ENCODE measurements at regions not wholly inside any gene's neighbourhood (a gene's known extent, or its start where the extent isn't known, plus 50 kb on each side); places are given as distances from the start of the nearest gene placed in this dataset.

DNA sequence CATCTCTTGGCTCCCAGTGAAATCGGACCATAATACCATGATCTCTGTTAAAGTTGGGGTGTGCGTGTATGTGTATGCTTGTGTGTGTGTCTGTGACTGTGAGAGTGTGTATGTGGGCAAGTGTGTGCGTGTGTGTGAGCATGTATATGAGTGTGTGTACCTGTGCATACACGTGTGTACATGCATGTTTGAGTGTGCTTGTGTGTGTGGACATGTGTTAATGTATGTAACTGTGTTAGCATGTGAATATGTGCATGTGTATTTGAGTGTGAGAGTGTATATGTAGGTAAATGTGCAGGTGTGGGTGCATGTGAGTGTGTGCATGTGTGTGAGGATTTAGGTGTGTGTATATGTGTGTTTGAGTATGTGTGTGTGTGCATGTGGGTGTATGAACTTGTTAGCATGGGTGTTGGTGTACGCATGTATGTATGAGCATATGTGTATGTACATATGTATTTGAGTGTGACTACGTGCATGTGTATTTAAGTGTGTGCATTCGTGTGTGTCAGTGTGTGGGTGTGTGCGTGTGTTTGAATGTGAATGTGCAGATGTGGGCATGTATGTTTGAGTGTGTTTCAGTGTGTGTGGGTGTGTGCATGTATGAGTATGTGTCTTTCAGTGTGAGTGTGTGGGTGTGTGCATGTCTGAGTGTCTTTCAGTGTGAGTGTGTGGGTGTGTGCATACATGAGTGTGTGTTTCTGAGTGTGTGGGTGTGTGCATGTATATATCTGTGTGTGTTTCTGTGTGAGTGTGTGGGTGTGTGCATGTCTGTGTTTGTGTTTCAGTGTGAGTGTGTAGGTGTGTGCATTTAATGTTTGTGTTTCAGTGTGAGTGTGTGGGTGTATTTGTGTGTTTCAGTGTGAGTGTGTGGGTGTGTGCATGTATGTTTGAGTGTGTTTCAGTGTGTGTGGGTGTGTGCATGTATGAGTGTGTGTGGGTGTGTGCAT is 183.2 kb downstream of the SOX9 start:
- DNase-seq: no peak

DNA sequence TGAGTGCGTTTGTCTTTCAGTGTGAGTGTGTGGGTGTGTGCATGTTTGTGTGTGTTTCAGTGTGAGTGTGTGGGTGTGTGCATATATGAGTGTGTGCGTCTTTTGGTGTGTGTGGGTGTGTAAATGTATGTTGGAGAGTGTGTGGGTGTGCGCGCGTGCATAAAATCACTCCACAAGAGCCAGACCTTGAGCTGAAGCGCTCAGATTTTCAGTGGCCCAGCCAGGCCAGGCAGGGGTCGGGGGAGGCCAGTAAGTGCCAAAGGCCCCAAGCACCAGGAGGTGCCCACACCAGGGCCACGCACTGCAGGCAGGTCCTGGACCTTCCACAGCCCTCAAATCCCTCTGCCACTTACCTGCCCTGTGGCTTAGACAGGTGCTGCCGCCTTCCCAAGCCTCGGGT is 184.0 kb downstream of the SOX9 start:
- DNase-seq: no peak

DNA sequence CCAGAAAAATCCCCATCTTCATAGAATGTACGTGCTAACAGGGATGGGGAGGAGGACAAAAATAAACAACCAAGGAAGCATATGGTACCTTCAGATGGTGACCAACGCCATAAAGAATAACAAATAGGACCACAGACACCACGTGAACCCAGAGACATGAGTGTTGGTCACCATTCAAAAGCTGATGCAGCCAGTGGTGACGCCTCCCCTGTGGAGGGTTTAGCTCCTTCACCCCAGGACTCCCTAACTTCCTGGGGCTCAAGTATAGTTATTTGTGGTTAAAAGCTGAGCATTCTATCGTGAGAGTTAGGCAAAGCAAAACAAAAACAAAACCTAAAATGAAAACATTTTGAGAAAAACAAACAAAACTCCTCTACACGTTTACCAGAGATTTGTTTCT is 184.7 kb downstream of the SOX9 start:
- no peak for DNase-seq

- no peak for DNase-seq
Measured at GRCh38 chr17:72306037-72306436, 185.2 kb downstream of the SOX9 start.

DNA sequence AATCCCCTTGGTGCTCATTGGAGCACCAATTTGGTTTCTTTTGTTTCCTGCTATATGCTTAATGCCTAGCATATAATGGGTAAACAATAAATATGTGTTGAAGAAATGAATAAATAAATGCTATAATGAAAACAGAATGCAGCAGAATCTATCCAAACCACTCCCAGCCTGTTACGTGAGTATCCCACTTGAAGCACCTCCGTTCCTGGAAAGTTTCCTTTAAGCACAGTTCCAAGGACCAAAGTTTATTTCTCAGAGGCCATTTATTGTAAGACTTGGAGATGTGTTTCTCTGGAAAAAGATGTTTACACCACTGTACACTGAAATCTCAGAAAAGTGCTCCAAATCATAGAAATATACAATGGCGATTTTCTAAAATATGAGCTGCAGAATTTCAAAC is 187.0 kb downstream of the SOX9 start:
- no peak for DNase-seq

DNA sequence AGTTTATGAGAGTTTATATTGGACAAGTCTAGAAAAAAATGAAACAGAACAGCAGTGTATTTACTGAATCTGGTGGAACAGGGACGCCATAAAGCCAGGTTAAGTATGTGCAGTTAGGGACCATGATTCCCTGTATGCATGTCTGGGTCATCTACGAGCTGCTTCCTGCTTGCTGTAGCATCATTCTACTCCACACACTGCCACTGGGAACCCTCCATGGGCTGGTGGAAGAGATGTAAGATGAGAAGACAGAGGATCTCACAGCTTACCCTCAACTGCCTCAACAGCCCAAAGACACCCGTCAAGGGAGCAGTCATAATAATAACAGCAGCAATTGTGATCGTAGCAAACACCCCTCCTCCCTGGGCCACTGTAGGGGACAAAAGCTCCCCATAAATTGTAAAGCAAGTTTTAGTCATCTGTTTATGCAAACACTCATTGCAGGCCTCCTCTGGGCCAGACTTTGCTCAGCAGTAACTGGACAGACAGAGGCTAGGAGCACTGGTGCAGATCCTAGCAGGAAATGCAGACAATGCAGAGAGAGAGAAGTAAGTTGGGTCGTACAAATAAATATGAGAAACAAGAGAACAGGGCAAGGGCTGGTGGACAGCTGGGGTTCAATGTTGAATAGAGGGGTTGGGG is 188.0 kb downstream of the SOX9 start:
- DNase-seq: no peak

GRCh38 chr17:72311004-72311403 is 190.2 kb downstream of the SOX9 start:
- DNase-seq: no peak

GRCh38 chr17:72315122-72315913 is 194.5 kb downstream of the SOX9 start:
- no peak for DNase-seq

DNA sequence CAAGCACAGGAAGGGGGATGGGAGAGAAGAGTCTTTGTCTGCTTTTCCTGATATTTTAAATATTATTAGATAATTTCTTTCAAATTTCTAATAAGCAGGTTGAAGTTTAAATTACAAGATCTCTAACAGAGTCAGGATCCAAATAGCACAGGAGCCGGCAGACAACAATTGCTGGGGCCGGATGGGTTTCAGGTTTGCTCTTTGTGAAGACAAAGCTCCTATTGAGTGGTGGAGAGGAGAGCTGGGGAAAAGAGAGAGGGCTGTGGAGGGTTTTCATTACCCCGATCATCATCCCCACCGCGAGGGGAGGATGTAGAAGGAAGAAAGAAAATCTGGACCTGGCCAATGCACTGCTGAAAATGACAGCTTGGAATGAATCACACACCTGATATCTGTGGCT is 197.3 kb downstream of the SOX9 start:
- DNase-seq: no peak

GRCh38 chr17:72321896-72322295 is 201.1 kb downstream of the SOX9 start:
- no peak for DNase-seq

DNA sequence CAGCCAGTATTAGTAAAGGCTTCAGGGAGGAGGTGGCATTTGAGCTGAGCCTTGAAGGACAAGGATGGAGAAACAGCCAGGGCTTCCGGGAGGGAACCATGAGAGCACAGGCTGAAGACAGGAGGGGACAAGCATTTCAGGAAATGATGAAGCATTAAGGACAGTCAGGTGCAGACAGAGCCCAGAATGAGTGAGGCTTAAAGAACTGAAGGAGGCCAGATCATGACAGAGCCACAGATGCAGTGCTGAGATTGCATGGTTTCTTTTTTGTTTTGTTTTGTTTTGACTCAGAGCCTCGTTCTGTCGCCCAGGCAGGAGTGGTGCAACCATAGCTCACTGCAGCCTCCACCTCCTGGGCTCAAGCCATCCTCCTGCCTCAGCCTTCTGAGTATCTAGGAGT is 211.5 kb downstream of the SOX9 start:
- no peak for DNase-seq

GRCh38 chr17:72333570-72333969 is 212.8 kb downstream of the SOX9 start:
- DNase-seq: no peak

GRCh38 chr17:72334205-72334604 is 213.4 kb downstream of the SOX9 start:
- no peak for DNase-seq

- no peak for DNase-seq
Measured at GRCh38 chr17:72336026-72336803, 215.4 kb downstream of the SOX9 start.

- no peak for DNase-seq
Measured at GRCh38 chr17:72336804-72337070, 215.9 kb downstream of the SOX9 start.

- no peak for DNase-seq
Measured at GRCh38 chr17:72338304-72338703, 217.5 kb downstream of the SOX9 start.

DNA sequence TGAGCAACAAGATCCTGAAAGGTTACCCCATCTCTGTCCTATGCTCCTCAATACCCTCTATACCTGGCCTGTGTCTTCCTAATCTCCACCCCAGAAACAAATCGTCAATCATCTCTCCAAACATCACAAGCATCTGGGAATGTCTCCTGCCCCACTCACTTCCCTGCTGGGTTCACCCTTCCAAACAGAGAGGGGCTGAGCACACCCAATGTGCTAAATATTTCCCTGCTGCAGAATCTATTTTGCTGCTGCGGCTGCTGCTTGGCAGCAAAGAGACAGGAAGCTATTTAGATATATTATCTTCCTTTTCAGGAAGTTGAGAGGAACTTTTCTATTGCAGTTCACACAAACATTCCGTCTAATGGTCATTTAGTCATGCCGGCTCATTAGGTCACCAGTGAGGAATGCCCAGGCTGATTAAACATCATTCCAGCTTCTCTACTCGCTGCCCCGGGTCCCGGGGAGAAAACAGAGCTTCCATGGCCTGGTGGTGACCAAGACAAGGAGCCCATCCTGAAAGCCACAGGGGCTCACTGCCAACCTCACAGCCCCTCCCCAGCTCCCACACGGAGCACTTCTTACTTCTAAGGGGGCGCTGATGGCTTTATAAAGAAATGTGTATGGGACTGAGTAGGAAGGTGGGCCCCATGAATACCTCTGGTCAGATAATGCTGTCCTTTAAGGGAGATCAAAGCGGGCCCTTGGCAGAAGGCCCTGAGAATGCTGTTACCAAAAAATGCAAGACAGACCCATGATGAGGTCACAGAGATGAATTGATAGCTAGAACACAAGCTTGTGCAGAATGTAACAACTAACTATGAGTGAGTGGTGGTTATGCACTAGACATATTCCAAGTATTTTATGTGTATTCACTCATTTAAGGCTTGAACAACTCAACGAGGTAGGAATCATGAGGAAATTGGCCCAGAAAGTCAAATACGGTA is 218.3 kb downstream of the SOX9 start:
- DNase-seq: no peak

DNA sequence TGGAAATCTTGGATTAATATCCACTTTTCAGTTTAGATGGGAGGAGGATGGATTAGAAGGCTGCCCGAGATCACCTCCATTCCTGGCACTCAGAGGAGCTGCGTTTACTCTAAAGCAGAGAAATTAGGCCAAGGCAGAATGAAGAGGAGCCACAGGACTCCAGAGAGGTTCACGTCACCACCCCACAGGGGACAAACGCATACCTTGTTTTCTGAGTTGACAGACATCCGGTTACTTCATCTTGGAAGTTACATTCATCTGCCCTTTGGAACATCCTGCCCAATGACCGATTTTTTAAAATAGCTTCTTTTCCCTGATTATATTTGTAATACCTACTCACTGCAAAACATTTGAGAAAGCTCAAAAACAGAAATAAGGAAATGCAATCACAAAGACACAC is 220.0 kb downstream of the SOX9 start:
- DNase-seq: no peak

DNA sequence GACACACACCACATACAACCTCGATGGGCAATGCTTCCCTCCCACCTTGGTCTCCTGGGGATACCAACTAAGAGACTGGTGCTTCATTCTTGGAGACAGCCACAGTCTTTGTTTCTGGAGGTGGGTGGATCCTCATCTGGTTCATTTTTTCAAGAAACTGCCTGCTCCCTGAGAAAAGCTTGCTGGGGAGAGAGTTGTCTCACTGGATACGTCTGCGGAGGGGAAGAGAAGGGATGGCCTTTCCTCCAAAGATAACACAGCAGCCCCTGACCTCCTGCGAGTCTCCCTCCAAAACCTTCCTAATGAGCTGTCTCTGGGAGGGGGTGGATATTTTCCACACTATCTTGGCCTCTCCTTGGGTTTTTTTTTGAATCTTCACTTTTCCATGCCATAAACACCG is 221.2 kb downstream of the SOX9 start:
- no peak for DNase-seq

GRCh38 chr17:72342627-72343527 is 222.1 kb downstream of the SOX9 start:
- DNase-seq: no peak

- no peak for DNase-seq
Measured at GRCh38 chr17:72343911-72344310, 223.1 kb downstream of the SOX9 start.
